ENCODE measurements at regions not wholly inside any gene's neighbourhood (a gene's known extent, or its start where the extent isn't known, plus 50 kb on each side); places are given as distances from the start of the nearest gene placed in this dataset.

DNA sequence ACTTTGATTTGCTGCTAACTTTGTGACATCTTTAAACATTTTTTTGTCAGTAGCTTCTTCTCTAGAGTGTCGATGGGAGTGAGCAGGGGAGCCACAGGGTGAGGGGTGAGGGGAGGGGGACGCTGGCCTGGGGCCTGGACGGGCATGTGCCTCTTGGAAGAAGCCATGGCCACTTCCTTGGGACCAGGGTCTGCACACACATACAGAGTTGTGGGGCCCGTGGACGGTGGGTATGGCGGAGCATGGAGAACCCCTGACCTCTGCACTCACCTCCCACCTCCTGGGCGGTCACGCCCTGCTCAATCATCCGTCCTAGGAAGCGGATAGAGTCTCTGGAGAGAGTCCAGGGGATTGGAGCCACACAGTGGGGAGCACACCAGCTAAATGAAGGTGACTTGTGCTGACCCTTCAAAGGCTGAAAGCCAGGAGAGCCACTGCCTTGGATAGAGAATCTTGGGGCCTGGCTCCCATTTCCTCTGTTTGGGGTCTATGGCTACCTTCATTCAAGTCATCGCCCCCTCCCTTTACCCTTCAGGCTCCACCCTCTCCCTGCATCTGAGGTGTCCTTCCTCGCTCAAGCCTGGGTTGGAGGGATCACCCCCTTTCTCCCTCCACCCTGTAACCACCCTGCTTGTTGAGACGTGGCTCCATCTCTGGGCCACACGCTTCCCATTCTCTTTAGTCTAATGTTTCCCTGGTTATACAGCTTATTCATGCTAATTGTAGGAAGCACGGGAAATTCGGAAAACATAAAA lies 63.9 kb upstream of the HAAO start:
- DNase-seq (ENCODE audit: low read depth in 2 of 2) = no peak

GRCh38 chr2:42855221-42855970 lies 63.0 kb upstream of the HAAO start:
- DNase-seq (ENCODE audit: low read depth in 2 of 2) = no peak

- DNase-seq (ENCODE audit: low read depth in 2 of 2) = no peak
Observed at GRCh38 chr2:42854207-42854818, 61.9 kb upstream of the HAAO start.

- DNase-seq (ENCODE audit: low read depth in 2 of 2) = no peak
Observed at GRCh38 chr2:42853549-42854206, 61.3 kb upstream of the HAAO start.

GRCh38 chr2:42852798-42853197 lies 60.4 kb upstream of the HAAO start:
- DNase-seq (ENCODE audit: low read depth in 2 of 2) = no peak

- no peak for DNase-seq (ENCODE audit: low read depth in 2 of 2)
Observed at GRCh38 chr2:42851740-42852250, 59.4 kb upstream of the HAAO start.

DNA sequence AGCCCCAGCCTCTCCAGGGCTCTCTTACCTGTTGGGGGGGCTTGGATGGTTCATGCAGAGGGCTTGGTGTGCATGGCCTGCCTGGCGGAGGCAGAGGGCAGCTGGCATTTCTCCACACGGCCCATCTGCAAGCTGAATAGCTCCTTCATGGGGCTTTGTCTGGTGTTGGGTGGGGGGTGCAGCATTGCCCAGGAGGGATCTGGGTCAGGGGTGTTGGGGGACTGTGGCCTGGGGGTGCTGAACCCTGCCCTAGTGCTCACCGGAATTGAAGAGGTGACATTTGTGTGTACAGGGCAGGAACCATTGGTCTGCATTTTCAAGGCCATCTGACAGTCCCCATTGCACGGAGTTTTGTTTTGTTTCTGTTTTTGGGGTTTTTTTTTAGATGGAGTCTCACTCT lies 58.8 kb upstream of the HAAO start:
- DNase-seq (ENCODE audit: low read depth in 2 of 2) = no peak

- DNase-seq (ENCODE audit: low read depth in 2 of 2) = no peak
Observed at GRCh38 chr2:42850016-42850805, 57.8 kb upstream of the HAAO start.

- no peak for DNase-seq (ENCODE audit: low read depth in 2 of 2)
Observed at GRCh38 chr2:42849311-42849710, 56.9 kb upstream of the HAAO start.

- DNase-seq (ENCODE audit: low read depth in 2 of 2) = no peak
Observed at GRCh38 chr2:42848726-42849290, 56.4 kb upstream of the HAAO start.

DNA sequence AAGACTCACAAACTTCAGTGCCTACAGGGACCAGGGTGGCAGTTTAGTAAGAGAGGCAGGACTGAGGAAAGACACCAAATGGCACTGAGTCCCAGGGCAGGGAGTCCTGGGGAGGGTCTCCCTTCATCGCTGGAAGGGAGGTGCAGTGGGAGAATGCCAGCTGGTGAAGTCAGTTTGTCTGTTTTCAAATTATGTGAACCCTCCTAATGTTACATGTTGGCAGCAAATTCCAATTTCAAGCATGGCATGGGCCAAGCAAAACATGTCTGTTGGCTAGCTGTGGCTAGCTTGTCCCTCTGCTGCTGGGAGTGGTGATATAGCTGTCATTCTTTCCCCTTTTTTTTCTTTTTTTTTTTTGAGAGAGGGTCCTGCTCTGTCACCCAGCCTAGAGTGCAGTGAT lies 55.9 kb upstream of the HAAO start:
- DNase-seq (ENCODE audit: low read depth in 2 of 2) = no peak

DNA sequence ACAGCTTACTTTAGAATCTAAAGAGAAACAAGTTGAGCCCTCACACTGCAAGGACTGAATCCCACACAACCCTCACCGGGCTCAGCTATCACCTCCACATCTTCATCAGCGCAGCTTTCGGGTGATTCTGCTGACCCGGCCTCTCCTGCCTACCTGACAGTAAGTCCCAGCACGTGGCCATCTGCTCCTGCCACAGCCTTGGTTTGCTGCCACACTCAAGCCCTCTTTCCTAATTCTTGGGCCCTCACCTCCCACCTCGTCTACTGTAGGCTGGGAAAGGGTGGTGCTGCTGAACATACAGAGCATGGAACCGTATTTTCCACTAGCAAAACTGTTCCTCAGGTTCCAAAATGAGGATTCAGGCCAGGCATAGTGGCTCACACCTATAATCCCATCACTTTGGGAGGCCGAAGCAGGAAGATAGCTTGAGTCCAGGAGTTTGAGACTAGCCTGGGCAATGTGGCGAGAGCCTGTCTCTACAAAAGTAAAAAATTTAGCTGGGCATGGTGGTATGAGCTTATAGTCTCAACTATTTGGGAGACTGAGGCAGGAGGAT lies 55.3 kb upstream of the HAAO start:
- DNase-seq (ENCODE audit: low read depth in 2 of 2) = no peak

DNA sequence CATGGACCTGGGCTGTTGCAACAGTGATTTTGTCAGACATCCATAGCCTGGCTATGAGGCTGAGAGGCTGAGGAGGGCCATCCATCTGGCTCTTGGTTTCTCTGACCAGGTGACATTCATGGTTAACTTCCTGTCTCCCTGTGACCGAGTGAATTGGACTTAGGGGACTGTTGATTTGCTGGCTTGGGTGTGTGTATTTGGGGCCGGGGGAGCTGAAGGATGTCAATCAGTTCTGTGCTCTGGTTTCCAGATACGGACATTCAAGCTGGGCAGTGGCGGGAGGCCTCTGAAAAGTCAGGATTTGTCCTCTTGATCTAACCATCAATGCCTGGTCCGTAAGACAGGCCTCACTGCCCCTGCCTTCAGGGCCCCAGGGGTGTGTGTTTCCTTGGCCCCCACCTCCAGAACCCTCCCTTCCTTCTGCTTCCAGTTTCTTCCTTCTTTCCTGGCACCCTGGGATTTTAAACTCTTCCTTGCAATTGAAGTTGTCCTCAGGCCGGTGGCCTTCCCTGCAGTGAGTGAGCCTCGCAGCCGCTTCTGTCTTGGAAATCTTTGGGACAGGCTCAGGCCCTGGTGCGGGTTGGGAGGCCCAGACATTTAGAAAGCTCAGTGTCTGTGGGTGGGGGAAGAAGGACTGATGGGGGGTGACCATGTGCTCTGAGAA lies 54.7 kb upstream of the HAAO start:
- DNase-seq (ENCODE audit: low read depth in 2 of 2) = no peak

GRCh38 chr2:42846026-42846425 lies 53.6 kb upstream of the HAAO start:
- DNase-seq (ENCODE audit: low read depth in 2 of 2) = no peak

DNA sequence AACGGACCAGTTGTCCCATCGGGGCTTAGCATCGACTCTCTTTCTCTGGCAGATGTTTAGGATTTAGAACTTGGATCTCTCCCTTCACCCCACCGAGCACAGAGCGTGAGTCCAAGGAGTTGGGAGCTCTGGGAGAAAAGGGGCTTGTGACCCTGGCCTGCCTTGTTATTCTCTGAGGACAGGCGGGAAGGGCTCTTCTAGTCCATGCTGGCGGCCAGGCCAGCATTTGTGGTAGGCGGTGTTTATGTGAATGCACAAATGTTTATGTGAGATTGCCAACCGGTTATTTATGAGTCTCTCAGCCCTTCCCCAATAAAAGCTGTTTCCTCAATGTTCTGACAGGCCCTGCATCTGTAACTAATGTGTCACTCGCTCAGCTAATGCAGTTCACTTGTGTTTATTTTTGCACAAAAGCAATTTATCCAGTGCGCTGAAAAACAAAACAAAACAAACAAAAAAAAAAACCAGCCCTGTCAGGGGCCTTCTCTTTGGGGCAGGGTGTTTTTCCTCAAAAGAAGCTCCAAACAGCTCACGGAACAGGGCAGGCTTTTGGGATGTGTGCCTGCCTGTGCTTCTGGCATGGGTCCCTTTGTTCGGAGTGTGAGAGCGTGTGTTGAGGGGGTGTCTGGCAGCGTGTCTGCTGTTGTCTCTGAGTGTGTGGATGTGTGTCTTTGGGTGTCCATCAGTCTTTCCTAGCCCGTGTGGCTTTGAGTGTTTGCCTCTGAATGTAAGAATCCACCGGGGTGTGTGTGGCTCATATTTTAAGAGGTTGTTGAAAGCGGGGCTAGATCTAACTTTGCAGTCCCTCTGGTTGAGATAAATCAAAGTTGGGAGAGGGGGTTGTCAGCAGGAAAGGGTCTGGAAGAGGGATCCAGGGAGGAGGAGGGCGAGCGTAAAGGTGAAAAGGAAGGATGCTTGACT lies 52.8 kb upstream of the HAAO start:
- no peak for DNase-seq (ENCODE audit: low read depth in 2 of 2)

GRCh38 chr2:42844366-42844765 lies 52.0 kb upstream of the HAAO start:
- DNase-seq (ENCODE audit: low read depth in 2 of 2) = no peak

GRCh38 chr2:42843611-42844010 lies 51.2 kb upstream of the HAAO start:
- DNase-seq (ENCODE audit: low read depth in 2 of 2) = no peak

DNA sequence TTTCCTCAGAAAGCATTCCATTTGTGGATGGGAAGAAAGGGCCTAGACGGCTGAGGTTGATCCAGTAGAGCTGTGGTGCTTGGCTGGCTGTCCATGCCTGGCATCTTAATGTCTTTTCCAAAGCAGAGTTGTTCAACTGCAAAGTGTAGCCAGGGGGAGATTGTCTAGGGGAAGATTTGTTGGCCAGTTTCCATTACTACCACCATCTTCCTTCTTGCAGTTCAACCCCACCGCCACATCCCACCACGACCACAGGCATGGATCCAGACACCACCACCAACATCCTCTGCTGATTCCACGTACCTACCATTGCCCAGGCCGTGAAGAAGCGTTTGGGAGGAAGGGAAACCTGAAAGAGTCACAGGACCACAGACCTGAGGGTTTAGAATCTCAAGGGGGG lies 50.7 kb upstream of the HAAO start:
- DNase-seq (ENCODE audit: low read depth in 2 of 2) = no peak

- DNase-seq (ENCODE audit: low read depth in 2 of 2) = no peak
Observed at GRCh38 chr2:42842466-42842865, 50.1 kb upstream of the HAAO start.

Data from stimulated activated CD8-positive, alpha-beta memory T cell treated with anti-CD3 and anti-CD28 coated beads, Interleukin-2, amount 100 ng/mL, for 48 hours (primary cell).